ENCODE measurements at regions not wholly inside any gene's neighbourhood (a gene's known extent, or its start where the extent isn't known, plus 50 kb on each side); places are given as distances from the start of the nearest gene placed in this dataset.

DNA sequence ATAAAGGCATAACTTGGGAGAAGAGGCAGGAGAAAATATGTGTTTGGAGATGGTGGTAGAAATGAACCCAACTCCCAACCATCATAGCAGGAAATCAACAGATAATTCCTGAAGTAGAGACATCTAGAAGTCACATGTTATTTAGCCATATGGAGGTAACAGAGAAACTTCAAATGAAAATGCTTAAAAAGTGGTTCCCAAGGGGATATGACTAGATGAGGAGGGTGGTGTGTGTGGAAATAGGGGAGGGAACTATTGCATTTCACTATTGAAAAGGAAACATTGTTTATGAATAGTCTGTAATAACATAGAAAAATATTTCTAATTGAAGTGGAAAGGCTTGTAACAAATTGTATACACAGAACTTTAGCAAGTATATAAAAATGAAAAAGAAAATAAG lies 412.0 kb downstream of the SHISA9 start:
- no peak overlapping the region for H3K23ac ChIP-seq (ENCODE audit: insufficient read length, low read depth, low read length)
- H3K4me2 ChIP-seq (ENCODE audit: insufficient read depth, insufficient read length, low read length) = no peak overlapping the region
- H2AFZ ChIP-seq (ENCODE audit: low read length) = no peak overlapping the region
- no peaks in the 10 kb centered on the region for H3K27me3 Mint-ChIP-seq (ENCODE audit: low read depth)
- H3K56ac ChIP-seq (ENCODE audit: insufficient read length, low read depth, low read length) = no peak overlapping the region
- no peak overlapping the region for H3K4me3 Mint-ChIP-seq
- H3K14ac ChIP-seq (ENCODE audit: insufficient read depth, low read length) = no peak overlapping the region
- no peaks in the 10 kb centered on the region for H3K23me2 ChIP-seq (ENCODE audit: insufficient read length, low read depth, low read length, poor library complexity, severe bottlenecking)
- no peak overlapping the region for H2BK15ac ChIP-seq (ENCODE audit: low read depth, low read length)
- no peak overlapping the region for H4K8ac ChIP-seq (replicated peaks; ENCODE audit: insufficient read length, low read depth, low read length)
- H3K36me3 Mint-ChIP-seq (ENCODE audit: insufficient read depth in 1 of 3, low read depth in 3 of 3) = no peaks in the 10 kb centered on the region
- no peaks in the 10 kb centered on the region for H3K79me1 ChIP-seq (ENCODE audit: insufficient read depth, low read depth, low read length, poor library complexity, severe bottlenecking)
- H2BK5ac ChIP-seq (ENCODE audit: insufficient read length, low read length) = no peak overlapping the region
- no peak overlapping the region for H3K27ac ChIP-seq (ENCODE audit: insufficient read length, low read depth, low read length)
- H3K9me3 ChIP-seq (ENCODE audit: control insufficient read depth, low read depth, low read length) = no peaks in the 10 kb centered on the region
- no peaks in the 10 kb centered on the region for H3K27me3 ChIP-seq (ENCODE audit: insufficient read depth, low read length)
- no peaks in the 10 kb centered on the region for H4K20me1 ChIP-seq (ENCODE audit: control insufficient read depth, insufficient read depth, insufficient read length)
- H3K27ac Mint-ChIP-seq = no peak overlapping the region
- peaks cover 10 to 11% of the 10 kb centered on the region in 2 experiments; a peak in 2 of 4 replicates for H3K4me1 Mint-ChIP-seq
- no peaks in the 10 kb centered on the region for H3K9me3 Mint-ChIP-seq
- H2BK120ac ChIP-seq (ENCODE audit: low read depth, low read length, poor library complexity, severe bottlenecking) = no peak overlapping the region
- H3K9ac ChIP-seq (ENCODE audit: extremely low read depth, insufficient read length, low read length) = no peak overlapping the region
- no peak overlapping the region for H2AK5ac ChIP-seq (ENCODE audit: insufficient read length, low read length)
- H3K79me2 ChIP-seq (ENCODE audit: insufficient read depth, low read length) = no peaks in the 10 kb centered on the region
- no peak overlapping the region for H4K91ac ChIP-seq (ENCODE audit: insufficient read length, low read depth, low read length)
- H3T11ph ChIP-seq (ENCODE audit: low read length) = no peak overlapping the region
- no peak overlapping the region for H2BK20ac ChIP-seq (ENCODE audit: low read depth, low read length, poor library complexity, severe bottlenecking)
- no peak for TF ChIP-seq CTCF (conservative IDR thresholded peaks at IDR 0.05)
- H2BK12ac ChIP-seq (ENCODE audit: insufficient read length, low read depth, low read length) = no peak overlapping the region
- DNase-seq = no peak
- no peak overlapping the region for H3K18ac ChIP-seq (ENCODE audit: insufficient read length, low read depth, low read length)
- H4K5ac ChIP-seq (ENCODE audit: insufficient read length, low read depth, low read length) = no peak overlapping the region
- no peak overlapping the region for H3K4ac ChIP-seq (ENCODE audit: low read depth, low read length)
- no peaks in the 10 kb centered on the region for H3K4me1 ChIP-seq (ENCODE audit: insufficient read depth, low read length)
